ENCODE measurements at regions not wholly inside any gene's neighbourhood (a gene's known extent, or its start where the extent isn't known, plus 50 kb on each side); places are given as distances from the start of the nearest gene placed in this dataset.
"Not testable (repeated sequence)": the region's sequence is repeated elsewhere in the genome, so short reads cannot be mapped to it uniquely, and the experiment has no call there.

DNA sequence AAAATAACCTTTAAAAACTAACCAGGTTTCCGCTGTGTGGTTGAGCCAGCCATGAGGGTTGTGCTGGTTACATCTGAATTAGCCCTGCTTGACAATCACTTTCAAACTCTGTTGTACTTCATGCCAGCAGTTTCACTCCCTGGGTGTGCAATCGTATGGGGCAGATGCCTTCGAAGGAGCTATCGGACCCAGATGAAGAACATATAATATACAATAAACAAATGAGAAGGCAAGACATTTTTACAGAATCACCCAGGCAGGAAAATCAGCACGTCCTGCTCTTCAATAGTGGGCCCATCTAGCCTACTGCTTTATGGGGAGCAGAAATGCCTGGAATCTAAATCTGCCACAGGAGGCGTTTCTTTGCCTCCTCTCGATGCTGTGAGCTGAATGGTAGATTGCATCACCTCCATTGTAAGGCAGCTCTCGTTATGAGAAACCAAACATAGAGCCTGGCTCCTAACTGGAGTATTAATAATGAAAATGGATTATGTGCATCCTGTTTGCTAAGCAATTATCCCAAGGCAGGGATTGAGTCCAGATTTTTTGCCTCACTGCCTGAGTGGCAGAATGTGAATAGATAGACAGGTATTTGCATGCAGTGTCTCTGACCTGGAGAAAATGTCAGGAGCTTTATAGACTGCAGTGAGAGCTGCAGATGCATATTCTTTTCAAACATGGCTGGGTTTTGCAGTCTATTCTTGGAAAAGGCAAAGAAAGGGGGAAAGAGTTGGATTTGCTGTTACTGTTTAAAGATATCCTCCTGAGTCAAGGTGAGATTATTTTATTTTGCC lies 143.3 kb upstream of the SMARCA2 start:
- no peak for DNase-seq

GRCh38 chr9:1875251-1875851 lies 139.8 kb upstream of the SMARCA2 start:
- DNase-seq = no peak

DNA sequence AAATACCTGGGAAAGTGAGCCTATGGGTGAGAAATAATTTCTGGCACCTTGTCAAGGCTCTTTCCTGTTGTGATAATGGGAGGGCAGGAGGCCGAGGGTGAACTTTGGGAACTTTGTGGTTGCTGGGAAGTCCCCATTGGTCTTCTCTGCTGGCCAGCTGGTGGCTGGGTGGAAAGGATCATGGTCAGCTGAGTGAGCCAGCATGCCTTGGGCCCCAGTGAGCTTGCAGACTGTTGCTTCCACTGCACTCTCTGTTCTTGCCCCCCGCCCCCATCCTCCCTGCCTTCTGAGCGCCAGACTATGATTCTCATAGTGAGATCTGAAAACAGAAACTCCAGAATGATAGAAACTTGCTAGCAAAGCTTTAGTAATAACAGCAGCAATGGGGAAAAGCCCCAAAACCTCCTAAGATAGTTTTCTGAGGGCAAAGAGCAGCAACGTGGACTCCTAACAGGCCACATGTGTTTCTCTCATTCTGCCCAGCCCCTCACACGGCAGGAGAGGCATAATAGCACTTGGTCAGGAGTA lies 139.2 kb upstream of the SMARCA2 start:
- DNase-seq = no peak

DNA sequence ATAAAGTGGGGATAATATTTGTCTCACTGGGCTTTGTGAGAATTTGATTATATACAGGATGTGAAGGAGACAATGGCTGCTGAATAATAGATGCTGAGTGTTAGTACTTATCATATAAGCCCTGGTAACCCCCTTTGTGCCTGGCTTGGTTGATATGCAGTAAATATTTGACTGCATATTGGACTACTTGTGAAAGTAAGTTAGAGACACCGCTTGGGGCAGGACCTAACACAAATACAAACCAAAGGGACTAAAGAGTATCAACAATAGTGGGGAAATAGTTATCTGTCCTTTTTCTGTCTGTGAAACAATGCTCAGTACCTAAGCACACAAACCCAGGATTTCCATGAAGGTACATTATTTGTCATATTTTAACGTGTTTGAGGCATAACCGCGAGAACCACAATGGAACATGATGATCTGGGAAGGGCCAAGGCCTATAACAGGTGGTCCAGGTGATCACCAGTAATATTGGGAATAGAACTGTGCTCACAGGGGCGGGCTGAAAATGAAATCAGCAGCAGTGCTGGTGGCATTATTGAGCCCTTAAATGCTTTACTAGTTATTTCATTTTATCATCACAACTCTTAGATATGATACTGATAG lies 138.2 kb upstream of the SMARCA2 start:
- DNase-seq = no peak

GRCh38 chr9:1877951-1878350 lies 137.2 kb upstream of the SMARCA2 start:
- no peak for DNase-seq

DNA sequence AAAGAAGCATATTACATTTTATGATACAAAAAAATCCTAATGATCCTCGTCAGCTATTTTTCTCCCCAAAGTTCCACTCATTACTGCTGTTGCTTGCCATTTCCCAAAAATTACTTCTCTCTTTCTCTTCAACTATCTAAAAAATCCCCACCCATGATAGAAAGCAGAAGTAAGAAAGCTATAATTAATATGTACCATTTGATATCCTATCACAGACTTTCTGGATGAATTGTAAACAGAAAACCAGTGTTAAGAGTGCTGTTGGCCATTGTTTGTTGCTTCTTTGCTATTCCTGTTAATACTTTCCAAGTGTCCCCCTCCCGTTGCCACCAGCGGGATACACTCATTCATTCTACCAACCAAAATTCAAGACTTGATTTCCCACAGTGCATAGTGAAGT lies 136.3 kb upstream of the SMARCA2 start:
- no peak for DNase-seq

DNA sequence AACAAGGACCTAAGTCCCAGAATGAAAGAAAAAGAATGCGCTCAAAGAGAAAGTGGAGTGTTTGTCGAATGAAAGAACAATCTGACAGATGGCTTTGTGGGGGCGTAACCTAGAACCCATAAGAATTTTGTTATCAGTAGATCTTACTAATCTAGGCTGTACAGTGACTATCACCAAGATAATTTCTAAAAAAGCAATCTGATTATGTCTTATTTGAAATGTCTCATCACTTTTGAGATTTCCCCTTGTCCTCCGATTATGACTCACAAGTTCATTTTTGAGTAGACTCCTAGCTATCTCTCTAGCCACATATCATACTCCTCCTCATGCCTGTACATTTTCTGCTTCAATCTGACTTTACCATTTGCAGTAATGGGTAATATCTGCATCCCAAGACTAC lies 135.6 kb upstream of the SMARCA2 start:
- no peak for DNase-seq

- no peak for DNase-seq
Observed at GRCh38 chr9:1880038-1880565, 135.0 kb upstream of the SMARCA2 start.

DNA sequence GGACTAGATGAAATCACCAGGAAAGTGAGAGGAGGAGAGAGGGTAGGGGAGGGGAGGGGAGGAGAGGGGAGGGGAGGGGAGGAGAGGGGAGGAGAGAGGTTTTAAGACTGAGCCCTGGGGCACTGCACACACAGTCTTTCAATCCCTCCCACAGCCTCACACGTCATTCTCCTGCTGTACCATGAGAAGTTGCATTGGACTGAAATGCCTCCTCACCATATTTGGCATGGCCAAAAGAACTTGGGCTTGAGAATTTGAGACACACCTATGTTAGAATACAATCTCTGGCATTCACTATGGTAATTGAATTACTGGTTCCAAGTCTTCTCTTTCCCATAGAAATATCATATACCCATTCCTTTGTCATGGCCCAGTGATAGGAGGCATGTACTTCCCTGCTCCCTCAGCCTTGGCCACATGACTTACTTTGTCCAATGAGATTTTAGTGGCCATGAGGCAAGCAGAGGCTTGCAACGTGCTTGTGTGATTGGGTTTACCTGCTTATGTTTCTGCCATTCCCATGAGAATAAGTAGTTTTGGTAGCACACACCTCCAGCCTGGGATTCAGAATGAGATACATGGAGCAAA lies 133.3 kb upstream of the SMARCA2 start:
- no peak for DNase-seq

GRCh38 chr9:1882711-1883403 lies 132.3 kb upstream of the SMARCA2 start:
- no peak for DNase-seq

GRCh38 chr9:1890201-1890600 lies 124.9 kb upstream of the SMARCA2 start:
- no peak for DNase-seq

- DNase-seq = no peak
Observed at GRCh38 chr9:1890816-1891215, 124.3 kb upstream of the SMARCA2 start.

- DNase-seq = not testable (repeated sequence)
Observed at GRCh38 chr9:1903080-1903704, 112.0 kb upstream of the SMARCA2 start.

- DNase-seq = no peak
Observed at GRCh38 chr9:1907465-1907864, 107.7 kb upstream of the SMARCA2 start.

DNA sequence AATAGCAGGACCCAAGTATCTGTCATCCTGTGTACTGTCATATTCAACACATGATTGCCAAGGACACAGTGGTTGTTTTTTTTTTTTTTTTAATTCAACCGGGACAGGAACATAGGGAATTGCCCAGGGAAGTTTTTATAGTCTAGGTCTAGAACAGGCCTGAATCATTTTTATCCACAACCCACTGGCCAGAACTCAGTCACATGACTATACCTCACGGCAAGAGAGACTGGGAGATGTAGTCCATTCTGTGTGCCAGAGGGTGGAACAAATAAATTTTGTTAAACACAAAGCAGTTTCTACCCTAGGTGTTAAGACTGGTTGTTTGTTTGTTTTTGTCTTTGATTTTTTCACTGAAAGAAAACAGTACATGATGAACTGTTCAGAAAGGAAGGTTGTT lies 105.8 kb upstream of the SMARCA2 start:
- no peak for DNase-seq

DNA sequence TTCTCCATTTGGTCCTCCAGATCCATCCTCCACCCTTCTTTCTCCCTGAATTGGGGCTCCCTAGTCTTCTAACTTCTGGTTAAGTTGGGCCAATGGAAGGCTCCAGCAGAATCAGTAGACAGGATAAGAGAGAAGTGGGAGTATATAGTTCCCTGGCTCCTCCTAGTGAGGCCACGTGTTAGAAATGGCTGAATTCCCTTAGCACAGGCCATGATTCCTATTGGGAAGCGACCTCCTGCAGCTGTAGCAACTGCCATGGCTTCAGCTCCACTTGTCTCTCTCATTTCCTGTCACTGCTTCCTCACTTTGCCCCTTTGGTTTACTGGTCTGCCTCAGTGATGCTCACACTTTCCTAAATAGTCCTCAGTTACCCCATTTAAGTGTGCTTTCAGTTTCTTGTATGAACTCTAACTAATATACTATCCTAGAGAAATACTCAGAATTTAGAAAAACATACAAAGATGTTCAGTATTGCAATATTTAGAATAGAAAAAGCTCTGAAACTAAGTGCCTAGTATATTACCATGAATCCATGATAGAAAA lies 104.8 kb upstream of the SMARCA2 start:
- DNase-seq = no peak

DNA sequence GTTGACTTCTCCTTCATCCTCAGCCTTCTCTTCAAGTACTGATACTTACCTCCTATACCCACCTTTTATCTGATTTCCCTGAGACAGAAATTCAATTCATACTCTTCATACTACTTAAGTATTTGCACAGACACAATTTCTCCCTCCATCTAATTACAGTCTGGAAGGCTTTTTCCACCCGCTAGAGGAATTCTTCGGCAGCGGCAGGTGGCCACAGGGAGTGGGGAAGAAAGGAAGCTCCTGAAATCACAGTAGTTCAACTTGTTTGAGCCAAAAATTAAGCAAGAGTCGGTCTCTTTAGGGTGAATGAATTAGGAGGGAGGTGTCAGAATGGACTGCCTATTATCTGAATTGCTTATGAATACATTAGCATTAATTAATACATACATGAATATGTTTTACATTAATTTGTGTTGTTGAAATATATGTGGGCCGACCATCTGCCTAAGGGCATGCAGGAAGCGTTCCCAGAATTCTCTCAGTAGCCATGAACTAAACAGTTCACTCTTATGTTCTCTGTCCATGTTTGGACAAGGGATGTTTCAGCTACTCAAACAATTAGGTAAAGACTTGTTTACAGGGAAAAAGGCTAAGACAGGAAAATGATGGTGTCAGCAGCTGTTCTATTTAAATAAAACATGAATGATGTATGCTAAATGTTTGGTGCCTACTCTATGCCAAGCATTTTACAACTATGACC lies 101.4 kb upstream of the SMARCA2 start:
- no peak for DNase-seq

GRCh38 chr9:1916095-1916494 lies 99.1 kb upstream of the SMARCA2 start:
- DNase-seq = no peak

- DNase-seq = no peak
Observed at GRCh38 chr9:1916655-1917054, 98.5 kb upstream of the SMARCA2 start.

- no peak for DNase-seq
Observed at GRCh38 chr9:1917396-1917935, 97.7 kb upstream of the SMARCA2 start.

Measured in muscle of arm (tissue), 1 donor.